ENCODE measurements at regions not wholly inside any gene's neighbourhood (a gene's known extent, or its start where the extent isn't known, plus 50 kb on each side); places are given as distances from the start of the nearest gene placed in this dataset.
A peak's percentile ranks its signal among the peaks of the same experiment; 100 is the strongest.

- H3K27me3 ChIP-seq (ENCODE audit: insufficient read depth, low read length): no peaks in the 10 kb centered on the region
- H3K27ac ChIP-seq (ENCODE audit: low read depth, low read length): no peak overlapping the region
- H3K79me2 ChIP-seq (ENCODE audit: insufficient read depth, low read length): no peaks in the 10 kb centered on the region
- no peaks in the 10 kb centered on the region for H3K4me1 ChIP-seq (ENCODE audit: insufficient read depth, low read length)
- no peak overlapping the region for H3K4me3 ChIP-seq (ENCODE audit: insufficient read depth, low read length)
- no peak for TF ChIP-seq CTCF (IDR thresholded peaks at IDR 0.05; ENCODE audit: extremely low read depth, low read depth, low read length)
- H2AFZ ChIP-seq (ENCODE audit: low read length): peak overlapping the region; percentile 29
- no peak for DNase-seq (ENCODE audit: insufficient read length, low spot score, missing footprints)
- H4K20me1 ChIP-seq (ENCODE audit: insufficient read depth, low read length): no peaks in the 10 kb centered on the region
- H3K9me3 ChIP-seq (ENCODE audit: low read depth, low read length): no peaks in the 10 kb centered on the region
- no peaks in the 10 kb centered on the region for H3K36me3 ChIP-seq (ENCODE audit: insufficient read depth, low read length)
- no peak overlapping the region for H3K4me2 ChIP-seq (ENCODE audit: insufficient read depth, low read length)
Observed at GRCh38 chr6:141347086-141347485, 785.6 kb upstream of the GJE1 start.

GRCh38 chr6:141346535-141346934 is 786.2 kb upstream of the GJE1 start:
- no peaks in the 10 kb centered on the region for H3K4me1 ChIP-seq (ENCODE audit: insufficient read depth, low read length)
- no peaks in the 10 kb centered on the region for H4K20me1 ChIP-seq (ENCODE audit: insufficient read depth, low read length)
- no peak for TF ChIP-seq CTCF (IDR thresholded peaks at IDR 0.05; ENCODE audit: extremely low read depth, low read depth, low read length)
- H3K4me3 ChIP-seq (ENCODE audit: insufficient read depth, low read length): no peak overlapping the region
- no peak overlapping the region for H3K27ac ChIP-seq (ENCODE audit: low read depth, low read length)
- no peak for DNase-seq (ENCODE audit: insufficient read length, low spot score, missing footprints)
- H3K4me2 ChIP-seq (ENCODE audit: insufficient read depth, low read length): no peak overlapping the region
- H2AFZ ChIP-seq (ENCODE audit: low read length): peak overlapping the region; percentile 29
- no peaks in the 10 kb centered on the region for H3K9me3 ChIP-seq (ENCODE audit: low read depth, low read length)
- H3K79me2 ChIP-seq (ENCODE audit: insufficient read depth, low read length): no peaks in the 10 kb centered on the region
- H3K36me3 ChIP-seq (ENCODE audit: insufficient read depth, low read length): no peaks in the 10 kb centered on the region
- H3K27me3 ChIP-seq (ENCODE audit: insufficient read depth, low read length): no peaks in the 10 kb centered on the region

GRCh38 chr6:141337191-141337590 is 795.5 kb upstream of the GJE1 start:
- no peak overlapping the region for H3K4me3 ChIP-seq (ENCODE audit: insufficient read depth, low read length)
- no peak overlapping the region for H3K27ac ChIP-seq (ENCODE audit: low read depth, low read length)
- no peaks in the 10 kb centered on the region for H3K79me2 ChIP-seq (ENCODE audit: insufficient read depth, low read length)

More at GRCh38 chr6:141337191-141337590, 795.5 kb upstream of the GJE1 start:
- Histone ChIP-seq H3K27me3 (ENCODE audit: insufficient read depth, low read length) (no peaks in the 10 kb centered on the region), H2AFZ (ENCODE audit: low read length) (no peak overlapping the region), H3K4me2 (ENCODE audit: insufficient read depth, low read length) (no peak overlapping the region), H3K36me3 (ENCODE audit: insufficient read depth, low read length) (no peaks in the 10 kb centered on the region), H4K20me1 (ENCODE audit: insufficient read depth, low read length) (no peaks in the 10 kb centered on the region), H3K9me3 (ENCODE audit: low read depth, low read length) (no peaks in the 10 kb centered on the region), H3K4me1 (ENCODE audit: insufficient read depth, low read length) (no peaks in the 10 kb centered on the region)
- no peak for TF ChIP-seq CTCF (IDR thresholded peaks at IDR 0.05; ENCODE audit: extremely low read depth, low read depth, low read length)
- DNase-seq (ENCODE audit: insufficient read length, low spot score, missing footprints): no peak
